Glomerular endothelial cell (primary cell): ENCODE measurements at regions not wholly inside any gene's neighbourhood (a gene's known extent, or its start where the extent isn't known, plus 50 kb on each side); places are given as distances from the start of the nearest gene placed in this dataset.

Experiments
- DNase-seq: peaks from one replicate; pipeline ENCODE4 v3.0.0-alpha.2; 2011; ENCODE audit warnings: low read depth, low spot score; ENCODE audit errors: extremely low read depth

- DNase-seq: no peak
These were observed 161.2 kb downstream of the ENGASE start for GRCh38 chr17:79235808-79236207.

DNA sequence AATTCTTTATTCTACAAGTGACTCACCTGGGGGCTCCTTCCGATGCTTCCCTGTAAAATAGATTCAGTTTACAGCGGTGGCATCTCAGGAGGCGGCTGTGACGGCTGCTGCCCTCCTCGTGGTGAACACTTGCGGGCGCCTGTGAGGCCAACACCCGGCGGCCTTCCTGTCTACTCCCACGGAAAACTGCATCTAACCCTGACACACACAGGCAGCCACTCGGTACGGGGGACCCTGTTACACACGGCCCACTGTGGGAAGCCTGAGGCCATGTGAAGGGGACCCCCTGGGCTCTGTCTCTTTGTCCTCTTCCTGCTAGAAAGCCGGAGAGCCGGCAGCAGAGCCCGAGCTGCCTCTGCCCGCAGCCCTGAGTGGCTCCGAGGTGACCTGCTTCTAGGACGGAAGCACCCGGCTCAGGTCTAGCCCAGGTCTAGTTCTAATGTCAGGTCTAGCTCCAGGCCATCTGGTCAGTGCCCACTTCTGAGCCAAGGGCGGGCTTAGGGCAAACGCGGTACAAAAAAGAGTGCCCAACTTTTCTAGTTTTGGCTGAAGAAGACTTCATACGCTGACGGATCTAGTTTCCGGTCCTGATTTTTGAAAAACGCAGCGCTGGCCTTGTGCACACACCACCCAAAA, 159.4 kb downstream of the ENGASE start:
- DNase-seq: no peak

DNA sequence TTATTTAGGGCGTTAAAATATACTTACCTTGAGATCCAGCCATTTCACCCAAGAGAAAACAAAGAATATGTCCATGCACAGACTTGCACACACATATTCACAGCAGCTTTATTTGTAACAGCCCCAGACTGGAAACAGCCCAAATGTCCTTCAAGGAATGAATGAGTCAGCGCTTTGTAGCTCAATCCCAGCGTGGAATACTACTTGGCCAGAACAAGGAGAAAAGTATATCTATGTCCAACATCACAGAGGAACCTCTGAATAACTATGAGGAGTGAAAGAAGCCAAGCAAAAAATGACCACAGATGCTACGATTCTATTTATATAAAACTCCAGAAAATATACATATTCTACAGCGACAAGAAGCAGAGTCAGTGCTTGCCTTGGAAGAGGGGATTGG, 158.3 kb downstream of the ENGASE start:
- DNase-seq: no peak

GRCh38 chr17:79231766-79232287, 157.2 kb downstream of the ENGASE start:
- no peak for DNase-seq

DNA sequence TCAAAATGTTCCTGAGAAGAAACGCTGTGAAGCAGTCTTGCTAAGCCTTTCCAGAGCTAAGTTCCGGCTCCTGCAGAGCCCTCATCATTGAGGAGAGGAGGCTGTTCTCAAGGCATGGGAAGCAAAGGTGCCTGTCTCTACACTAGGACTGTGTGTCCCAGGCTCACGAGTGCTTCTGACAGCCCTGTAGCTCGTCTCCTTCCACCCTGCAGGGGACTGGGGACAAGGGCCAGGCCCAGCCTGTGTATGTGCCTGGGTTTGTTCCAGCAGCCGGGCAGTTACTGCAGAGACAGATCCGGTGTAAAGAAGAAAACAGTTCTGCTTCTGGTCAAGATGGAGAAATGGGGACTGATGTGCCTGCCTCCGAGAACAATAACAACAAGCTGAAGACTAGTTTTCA, 156.0 kb downstream of the ENGASE start:
- DNase-seq: no peak

GRCh38 chr17:79226037-79226436, 151.4 kb downstream of the ENGASE start:
- no peak for DNase-seq

- no peak for DNase-seq
These were observed 150.3 kb downstream of the ENGASE start for GRCh38 chr17:79224903-79225302.

- DNase-seq: no peak
These were observed 149.9 kb downstream of the ENGASE start for GRCh38 chr17:79224476-79224875.

- DNase-seq: no peak
These were observed 149.3 kb downstream of the ENGASE start for GRCh38 chr17:79223953-79224352.

DNA sequence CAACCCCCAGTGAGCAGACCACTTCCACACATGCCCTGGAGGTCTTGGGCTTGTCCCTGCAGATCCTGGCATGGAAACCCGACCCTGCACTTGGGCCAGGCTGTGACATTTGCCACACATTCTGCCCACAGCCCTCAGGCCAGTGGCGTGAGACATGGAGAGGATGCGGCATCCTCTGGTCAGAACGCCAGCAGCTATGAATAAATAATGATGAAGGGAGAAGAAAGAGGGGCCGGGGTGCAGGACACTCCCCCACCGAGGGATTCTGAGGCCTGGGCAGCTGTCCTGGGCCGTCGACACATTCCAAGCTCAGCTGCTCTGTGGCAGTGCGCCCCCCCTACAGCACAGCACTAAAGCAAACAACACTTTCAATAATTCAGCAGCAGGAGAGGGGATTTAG, 148.8 kb downstream of the ENGASE start:
- no peak for DNase-seq

GRCh38 chr17:79221597-79221996, 147.0 kb downstream of the ENGASE start:
- DNase-seq: no peak

- no peak for DNase-seq
These were observed 146.2 kb downstream of the ENGASE start for GRCh38 chr17:79220713-79221291.

- no peak for DNase-seq
These were observed 145.6 kb downstream of the ENGASE start for GRCh38 chr17:79220201-79220712.

DNA sequence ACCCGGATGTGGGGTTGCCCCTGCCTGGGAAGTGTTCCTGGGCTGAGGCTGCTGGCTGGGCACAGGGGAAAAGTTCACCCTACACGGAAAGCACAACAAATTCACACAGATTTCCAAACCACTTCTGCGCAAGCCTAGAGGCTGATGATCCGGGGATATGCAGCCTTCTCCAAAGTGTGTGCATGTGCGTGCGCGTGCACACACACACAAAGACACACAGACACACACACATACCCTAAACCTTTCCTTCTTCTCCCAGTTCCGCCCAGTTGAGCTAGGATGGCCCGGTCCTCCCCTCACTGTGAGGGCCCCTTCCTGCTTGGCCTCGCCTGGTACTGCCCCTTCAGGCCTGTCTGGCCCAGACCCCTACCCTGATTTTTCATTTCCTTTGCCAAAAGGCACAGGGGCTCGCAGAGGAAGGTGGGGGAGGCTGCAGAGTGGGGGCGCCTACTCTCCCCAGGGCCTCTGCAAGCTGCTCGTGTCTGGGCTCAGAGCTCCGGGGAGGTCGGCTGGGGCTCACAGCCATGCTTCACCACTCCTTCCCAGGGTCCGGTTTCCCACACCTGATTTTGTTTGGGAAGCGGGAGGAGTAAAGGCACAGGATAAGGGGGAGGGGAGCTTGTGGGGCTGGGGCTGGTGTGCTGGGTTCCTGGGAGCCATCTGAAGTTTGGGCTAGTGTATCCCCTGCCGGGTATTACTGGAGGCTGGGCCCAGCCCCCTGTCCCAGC, 144.7 kb downstream of the ENGASE start:
- no peak for DNase-seq

- DNase-seq: no peak
These were observed 144.2 kb downstream of the ENGASE start for GRCh38 chr17:79218825-79219200.

DNA sequence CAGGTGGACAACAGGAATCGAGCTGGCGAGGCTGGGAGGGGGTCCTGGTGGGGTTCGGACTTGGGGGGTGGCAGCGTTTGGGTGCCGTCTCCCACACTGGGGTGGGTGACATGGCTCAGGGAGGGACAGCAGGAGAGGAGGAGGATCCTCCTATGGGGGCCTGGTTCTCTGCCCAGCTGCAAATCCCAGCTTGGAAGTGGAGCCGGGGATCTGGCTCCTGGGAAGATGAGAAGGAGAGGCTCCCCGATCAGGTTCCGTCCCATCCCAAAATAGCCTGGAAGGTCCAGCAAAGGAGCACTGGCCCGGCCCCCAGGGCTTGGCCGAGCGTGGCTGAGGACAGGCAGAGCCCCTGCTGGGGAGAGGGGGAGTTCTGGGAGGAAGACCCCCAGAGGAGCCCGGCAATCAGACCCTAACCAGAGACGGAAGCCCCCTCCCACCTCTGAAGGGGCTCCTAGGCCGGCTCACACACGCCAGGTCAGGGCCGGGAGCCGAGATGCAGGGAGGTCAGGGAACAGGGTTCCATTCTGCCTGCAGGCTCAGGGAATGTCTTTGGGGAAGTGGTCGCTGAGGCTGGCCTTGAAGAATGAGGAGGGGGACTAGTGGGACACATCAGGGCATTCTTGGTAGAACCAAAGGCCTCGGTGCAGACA, 143.7 kb downstream of the ENGASE start:
- DNase-seq: no peak

- no peak for DNase-seq
These were observed 143.0 kb downstream of the ENGASE start for GRCh38 chr17:79217473-79218135.

DNA sequence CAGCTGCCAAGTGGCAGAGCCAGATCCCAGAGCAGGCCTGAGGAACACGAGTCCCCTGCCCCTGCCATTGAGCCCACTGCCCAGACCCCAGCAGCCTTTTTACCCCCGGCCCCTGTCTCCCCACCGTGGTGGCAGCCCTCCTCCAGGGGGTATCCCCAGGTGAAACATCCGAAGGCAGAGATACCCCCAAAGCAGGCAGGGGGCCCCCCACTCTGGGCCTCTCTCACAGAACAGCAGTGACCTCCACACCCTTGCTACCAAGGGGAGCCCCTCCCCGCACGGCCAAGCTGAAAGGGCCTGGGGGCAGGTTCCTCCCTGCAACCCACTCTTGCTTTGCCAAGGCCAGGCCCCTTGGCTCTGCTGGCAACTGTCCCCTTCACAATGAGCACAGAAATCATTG, 142.2 kb downstream of the ENGASE start:
- DNase-seq: no peak

GRCh38 chr17:79216391-79216790, 141.8 kb downstream of the ENGASE start:
- DNase-seq: no peak

GRCh38 chr17:79215631-79216030, 141.0 kb downstream of the ENGASE start:
- no peak for DNase-seq
